Prostate gland (tissue), 2 donors: ENCODE measurements at regions not wholly inside any gene's neighbourhood (a gene's known extent, or its start where the extent isn't known, plus 50 kb on each side); places are given as distances from the start of the nearest gene placed in this dataset.

ENCODE experiments used
- POLR2AphosphoS5 ChIP-seq: sonication (generic); formaldehyde crosslinking; IDR thresholded peaks from one replicate; pipeline ENCODE4 v1.6.1; 2017; ENCODE audit warnings: antibody characterized with exemption
- TF ChIP-seq, protein P1 (sequence below), 4 experiments: fragments of 200-600 bp in 2 of 4; fragments of 450-650 bp in 2 of 4; sonication (generic) in 2 of 4; IDR thresholded peaks; 1 replicate in 3 of 4; 2 replicates in 1 of 4; pipeline ENCODE4 v1.5.1; 2016 to 2019; ENCODE audit warnings: antibody characterized with exemption in 4 of 4, mild to moderate bottlenecking in 2 of 4, moderate library complexity in 2 of 4

DNA sequence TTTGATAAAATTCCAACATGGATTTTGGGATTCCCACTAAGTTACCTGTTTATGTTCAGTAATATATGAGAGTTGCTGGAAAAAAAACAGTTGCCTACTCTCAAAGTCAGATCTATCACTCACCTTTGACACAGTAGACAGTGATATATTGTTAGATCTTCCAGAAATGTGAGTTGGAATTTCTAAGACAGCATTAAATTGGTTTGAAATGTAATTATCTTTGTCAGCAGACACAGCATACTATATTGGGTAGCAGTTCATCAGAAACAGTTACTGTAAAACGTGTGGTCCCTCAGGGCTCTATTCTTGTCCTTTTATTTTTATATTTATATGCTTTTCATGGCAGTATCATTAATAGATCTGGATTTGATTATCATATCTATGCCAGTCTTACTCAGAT lies 433.6 kb upstream of the ARRDC3 start:
- TF ChIP-seq, protein P1, sequence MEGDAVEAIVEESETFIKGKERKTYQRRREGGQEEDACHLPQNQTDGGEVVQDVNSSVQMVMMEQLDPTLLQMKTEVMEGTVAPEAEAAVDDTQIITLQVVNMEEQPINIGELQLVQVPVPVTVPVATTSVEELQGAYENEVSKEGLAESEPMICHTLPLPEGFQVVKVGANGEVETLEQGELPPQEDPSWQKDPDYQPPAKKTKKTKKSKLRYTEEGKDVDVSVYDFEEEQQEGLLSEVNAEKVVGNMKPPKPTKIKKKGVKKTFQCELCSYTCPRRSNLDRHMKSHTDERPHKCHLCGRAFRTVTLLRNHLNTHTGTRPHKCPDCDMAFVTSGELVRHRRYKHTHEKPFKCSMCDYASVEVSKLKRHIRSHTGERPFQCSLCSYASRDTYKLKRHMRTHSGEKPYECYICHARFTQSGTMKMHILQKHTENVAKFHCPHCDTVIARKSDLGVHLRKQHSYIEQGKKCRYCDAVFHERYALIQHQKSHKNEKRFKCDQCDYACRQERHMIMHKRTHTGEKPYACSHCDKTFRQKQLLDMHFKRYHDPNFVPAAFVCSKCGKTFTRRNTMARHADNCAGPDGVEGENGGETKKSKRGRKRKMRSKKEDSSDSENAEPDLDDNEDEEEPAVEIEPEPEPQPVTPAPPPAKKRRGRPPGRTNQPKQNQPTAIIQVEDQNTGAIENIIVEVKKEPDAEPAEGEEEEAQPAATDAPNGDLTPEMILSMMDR (IDR thresholded peaks at IDR 0.05) = no peak
- no peak for TF ChIP-seq POLR2AphosphoS5
